ENCODE measurements at regions not wholly inside any gene's neighbourhood (a gene's known extent, or its start where the extent isn't known, plus 50 kb on each side); places are given as distances from the start of the nearest gene placed in this dataset.

DNA sequence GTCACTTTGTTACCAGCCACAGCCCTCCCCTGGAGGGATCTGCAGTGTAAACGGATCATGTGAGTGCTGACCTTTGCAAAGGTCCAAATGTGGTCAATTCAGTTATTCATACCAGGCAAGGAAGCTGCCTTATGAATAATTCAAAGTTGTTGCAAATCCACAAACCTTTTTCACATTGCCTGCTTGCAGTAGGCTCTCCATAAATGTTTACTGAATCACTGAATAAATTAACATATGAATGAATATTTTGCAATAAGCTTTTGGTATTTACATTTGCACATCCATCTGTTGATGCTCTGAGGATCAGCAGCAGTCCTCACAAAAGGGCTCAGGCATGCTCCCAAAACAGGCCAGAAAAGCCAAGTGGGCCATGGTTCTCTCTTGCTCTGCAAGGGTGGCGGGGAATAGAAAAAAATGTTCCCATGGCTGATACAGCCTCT lies 156.8 kb downstream of the VAPA start:
- DNase-seq = no peak
- TF ChIP-seq GATA1 (IDR thresholded peaks at IDR 0.05; ENCODE audit: low read depth, low read length) (no peak), POLR2A (IDR thresholded peaks at IDR 0.05; ENCODE audit: low read length) (no peak)

DNA sequence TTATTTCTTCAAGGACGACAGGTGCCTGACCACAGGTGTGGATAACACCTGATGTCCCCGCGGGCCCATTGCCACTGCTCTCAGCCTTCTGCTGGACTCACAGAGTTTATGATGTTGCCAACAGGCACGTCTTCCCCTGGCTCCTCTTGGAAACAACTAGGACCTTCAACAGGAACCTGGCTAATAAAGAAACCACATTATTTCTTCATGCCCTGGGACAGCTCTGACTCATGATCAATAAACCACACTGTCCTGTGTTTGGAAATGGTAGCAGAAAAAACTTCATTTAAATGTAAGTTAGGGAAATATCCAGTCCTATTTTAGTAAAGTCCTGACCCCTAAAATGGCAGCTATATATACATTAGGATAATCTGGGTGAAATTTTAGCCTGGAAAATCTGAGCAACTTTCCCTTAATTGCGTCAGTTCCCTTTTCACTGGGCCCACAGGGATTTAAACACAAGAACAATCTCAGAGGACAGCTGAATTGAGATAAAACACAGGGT lies 158.9 kb downstream of the VAPA start:
- no peak for DNase-seq
- TF ChIP-seq GATA1 (IDR thresholded peaks at IDR 0.05; ENCODE audit: low read depth, low read length) = no peak
- TF ChIP-seq POLR2A (IDR thresholded peaks at IDR 0.05; ENCODE audit: low read length) = no peak

- TF ChIP-seq POLR2A (IDR thresholded peaks at IDR 0.05; ENCODE audit: low read length) (no peak), GATA1 (IDR thresholded peaks at IDR 0.05; ENCODE audit: low read depth, low read length) (no peak)
- DNase-seq = no peak
Measured at GRCh38 chr18:10074110-10074509, 160.3 kb downstream of the VAPA start.

- no peak for TF ChIP-seq POLR2A (IDR thresholded peaks at IDR 0.05; ENCODE audit: low read length)
- TF ChIP-seq GATA1 (IDR thresholded peaks at IDR 0.05; ENCODE audit: low read depth, low read length) = no peak
Measured at GRCh38 chr18:10074728-10075127, 160.9 kb downstream of the VAPA start.

GRCh38 chr18:10076502-10077030 lies 162.8 kb downstream of the VAPA start:
- TF ChIP-seq POLR2A (IDR thresholded peaks at IDR 0.05; ENCODE audit: low read length) (no peak), GATA1 (IDR thresholded peaks at IDR 0.05; ENCODE audit: low read depth, low read length) (no peak)

More at GRCh38 chr18:10074728-10075127, 160.9 kb downstream of the VAPA start:
- no peak for DNase-seq

GRCh38 chr18:10077986-10078385 lies 164.2 kb downstream of the VAPA start:
- no peak for DNase-seq
- TF ChIP-seq GATA1 (IDR thresholded peaks at IDR 0.05; ENCODE audit: low read depth, low read length) (no peak), POLR2A (IDR thresholded peaks at IDR 0.05; ENCODE audit: low read length) (no peak)

More at GRCh38 chr18:10076502-10077030, 162.8 kb downstream of the VAPA start:
- no peak for DNase-seq

DNA sequence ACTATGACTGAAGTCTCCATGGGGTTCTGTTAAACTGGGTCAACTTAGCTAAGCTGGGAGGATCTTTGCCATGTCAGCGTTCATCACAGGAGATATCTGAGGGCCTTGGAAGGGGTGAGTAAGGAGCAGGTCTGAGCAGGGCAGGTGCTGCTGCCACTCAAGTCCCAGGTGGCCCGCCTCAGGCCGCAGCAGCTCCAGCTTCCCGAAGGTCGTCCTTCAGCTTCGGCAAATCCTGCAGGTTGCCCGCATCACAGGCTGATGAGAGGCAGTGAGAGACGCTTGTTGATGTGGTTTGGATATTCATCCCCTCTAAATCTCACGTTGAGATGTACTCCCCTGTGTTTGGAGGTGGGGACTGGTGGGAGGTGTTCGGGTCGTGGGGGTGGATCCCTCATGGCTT lies 166.6 kb downstream of the VAPA start:
- TF ChIP-seq POLR2A (IDR thresholded peaks at IDR 0.05; ENCODE audit: low read length) (no peak), GATA1 (IDR thresholded peaks at IDR 0.05; ENCODE audit: low read depth, low read length) (no peak)
- no peak for DNase-seq

DNA sequence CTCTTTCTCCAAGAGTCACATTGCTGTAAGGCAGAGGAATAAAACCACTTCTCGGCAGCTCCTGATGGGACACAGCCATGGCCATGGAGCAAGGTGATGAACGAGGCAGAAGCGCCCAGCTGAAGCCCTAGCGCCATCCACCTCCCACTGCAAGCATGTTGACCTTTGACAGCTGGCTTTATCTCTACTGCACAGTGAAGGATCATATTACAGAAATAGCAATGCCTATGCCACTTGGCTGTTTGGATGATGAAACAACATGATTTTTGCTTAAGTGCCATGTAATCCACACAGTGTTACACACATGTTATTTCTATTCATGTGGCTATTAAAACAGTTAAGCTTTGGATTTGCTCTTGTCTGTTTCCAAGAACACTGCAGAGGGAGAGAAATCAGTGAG lies 167.7 kb downstream of the VAPA start:
- no peak for DNase-seq
- TF ChIP-seq POLR2A (IDR thresholded peaks at IDR 0.05; ENCODE audit: low read length) = no peak
- TF ChIP-seq GATA1 (IDR thresholded peaks at IDR 0.05; ENCODE audit: low read depth, low read length) = no peak

DNA sequence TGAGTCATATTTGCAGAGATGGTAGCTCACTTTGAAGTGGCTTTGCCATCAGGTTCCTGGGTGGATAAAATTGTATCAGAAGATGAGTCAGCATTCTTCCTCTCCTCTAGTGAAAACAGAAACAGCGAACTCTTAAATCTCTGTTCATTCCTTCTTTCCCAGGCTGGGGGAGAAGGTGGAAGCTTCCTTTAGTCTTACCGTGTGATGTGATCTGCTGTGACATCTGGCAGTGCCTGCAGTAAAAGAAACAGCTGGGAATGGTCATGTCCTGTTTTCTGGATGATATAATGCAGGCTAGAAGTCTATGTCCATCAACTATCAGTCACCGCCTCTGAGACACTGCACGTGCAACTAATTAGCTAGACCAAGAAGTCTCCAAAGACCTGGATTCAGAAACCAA lies 171.6 kb downstream of the VAPA start:
- TF ChIP-seq POLR2A (IDR thresholded peaks at IDR 0.05; ENCODE audit: low read length) = no peak
- TF ChIP-seq GATA1 (IDR thresholded peaks at IDR 0.05; ENCODE audit: low read depth, low read length) = no peak
- DNase-seq = no peak

- no peak for DNase-seq
- TF ChIP-seq GATA1 (IDR thresholded peaks at IDR 0.05; ENCODE audit: low read depth, low read length) (no peak), POLR2A (IDR thresholded peaks at IDR 0.05; ENCODE audit: low read length) (no peak)
Measured at GRCh38 chr18:10085876-10086275, 172.1 kb downstream of the VAPA start.

DNA sequence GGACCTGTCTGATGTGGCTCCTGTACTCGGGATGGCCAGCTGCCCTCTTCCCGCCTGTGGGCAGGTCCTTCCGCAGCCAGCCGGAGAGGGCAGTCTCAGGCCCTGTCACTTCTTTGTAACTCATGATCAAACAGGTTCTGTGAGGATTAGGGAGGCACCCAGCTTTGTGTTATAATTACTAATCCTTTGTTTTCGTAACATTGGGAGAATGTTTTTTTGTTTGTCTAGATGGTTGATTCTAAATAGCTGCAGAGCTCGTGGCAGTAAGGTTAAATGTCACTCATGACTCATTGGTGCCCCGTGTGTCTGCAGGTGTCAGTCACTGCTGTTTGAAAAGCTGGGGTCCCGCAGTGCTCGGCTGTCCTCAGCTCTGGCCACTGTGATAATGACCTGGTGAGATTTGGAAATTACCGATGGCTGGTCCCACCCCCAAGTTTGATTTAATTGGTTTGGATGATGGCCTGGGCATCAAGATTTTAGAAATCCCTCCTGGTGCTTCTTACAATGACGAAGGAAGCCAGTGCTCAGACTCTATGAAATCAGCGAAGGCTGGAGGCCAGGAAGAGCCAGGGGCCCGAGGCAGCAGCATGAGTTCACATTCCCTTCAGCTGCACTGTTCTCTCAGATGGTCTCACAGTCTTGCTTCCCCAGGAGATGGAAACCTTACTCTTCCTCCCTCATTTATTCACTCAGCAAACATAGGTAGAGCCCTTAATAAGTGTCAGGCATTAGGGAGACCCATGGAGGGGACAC lies 172.8 kb downstream of the VAPA start:
- TF ChIP-seq POLR2A (IDR thresholded peaks at IDR 0.05; ENCODE audit: low read length) (no peak), GATA1 (IDR thresholded peaks at IDR 0.05; ENCODE audit: low read depth, low read length) (no peak)
- no peak for DNase-seq

DNA sequence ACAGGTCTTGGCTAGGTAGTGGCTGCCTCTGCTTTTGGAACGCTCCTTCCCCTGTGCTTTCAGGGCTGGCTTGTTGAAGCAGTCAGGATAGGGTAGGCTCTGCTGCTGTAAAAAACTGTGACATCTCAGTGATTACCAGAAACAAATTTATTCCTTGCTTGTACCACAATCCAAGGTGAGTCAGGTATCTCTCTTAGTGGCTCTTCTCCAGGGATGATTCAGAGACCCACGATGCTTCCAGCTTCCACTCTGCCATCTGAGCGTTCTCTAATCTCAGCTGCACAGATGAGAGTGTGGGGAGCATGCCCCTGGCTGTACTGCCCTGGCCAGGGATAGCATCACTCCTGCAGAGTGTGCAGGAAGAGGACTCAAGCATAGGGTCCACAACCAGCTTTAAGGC lies 174.9 kb downstream of the VAPA start:
- TF ChIP-seq GATA1 (IDR thresholded peaks at IDR 0.05; ENCODE audit: low read depth, low read length) = no peak
- TF ChIP-seq POLR2A (IDR thresholded peaks at IDR 0.05; ENCODE audit: low read length) = no peak
- DNase-seq = no peak

DNA sequence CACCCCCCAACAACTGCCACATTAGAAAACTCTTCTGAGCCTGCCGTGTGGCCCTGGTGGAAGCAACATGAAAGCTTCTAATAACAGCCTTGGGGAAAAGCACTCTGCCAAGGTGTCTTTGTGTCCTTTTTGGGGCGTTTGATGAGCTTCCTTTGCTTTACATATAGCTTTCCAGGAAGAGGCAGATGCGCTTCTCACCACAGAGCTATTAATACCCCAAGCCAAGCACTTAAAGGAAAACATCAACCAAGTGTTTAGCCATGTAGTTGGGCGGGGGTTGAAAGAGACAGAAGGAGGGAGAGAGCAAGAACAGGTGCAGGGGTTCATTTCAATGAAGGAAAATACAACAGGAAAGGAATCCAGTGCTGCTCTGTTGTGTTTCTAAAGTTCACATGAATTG lies 176.1 kb downstream of the VAPA start:
- no peak for TF ChIP-seq GATA1 (IDR thresholded peaks at IDR 0.05; ENCODE audit: low read depth, low read length)
- no peak for DNase-seq

DNA sequence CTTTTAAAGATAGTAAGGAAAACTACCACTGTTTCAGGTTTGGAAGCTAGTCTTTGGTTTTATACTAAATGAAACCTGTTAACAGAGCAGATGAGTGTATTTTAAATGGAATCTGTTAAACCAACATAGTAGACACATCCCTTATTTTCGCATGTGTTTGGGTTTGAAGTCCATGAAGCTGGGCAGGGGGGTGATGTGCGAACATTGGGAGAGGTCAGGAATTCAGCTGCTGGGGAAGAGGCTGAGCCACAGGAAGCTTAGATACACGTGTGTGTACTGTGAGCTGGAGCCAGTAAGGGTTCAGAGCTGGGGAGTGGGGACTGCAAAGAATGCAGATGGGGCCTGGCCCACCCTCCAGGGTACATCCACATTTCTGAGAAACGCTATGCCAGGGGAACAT lies 176.9 kb downstream of the VAPA start:
- DNase-seq = no peak

DNA sequence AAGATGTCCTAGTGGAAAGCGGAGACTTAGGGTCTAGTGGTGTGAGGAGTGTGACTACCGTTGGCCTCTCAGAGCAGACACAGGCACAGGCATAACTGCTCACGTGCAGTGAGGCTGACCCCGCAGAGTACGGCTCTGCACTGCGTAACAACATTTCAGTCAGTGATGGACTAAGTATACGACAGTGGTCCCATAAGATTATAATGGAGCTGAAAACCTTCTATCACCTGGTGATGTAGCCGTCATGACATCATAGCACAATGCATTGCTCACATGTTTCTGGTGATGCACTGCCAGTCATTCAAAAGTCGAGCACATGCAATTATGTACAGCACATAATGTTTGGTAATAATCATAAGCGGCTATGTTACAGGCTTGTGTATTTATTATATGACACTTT lies 179.6 kb downstream of the VAPA start:
- no peak for TF ChIP-seq POLR2A (IDR thresholded peaks at IDR 0.05; ENCODE audit: low read length)
- no peak for DNase-seq

More for the DNA sequence above, 176.9 kb downstream of the VAPA start:
- no peak for TF ChIP-seq POLR2A (IDR thresholded peaks at IDR 0.05; ENCODE audit: low read length)
- TF ChIP-seq GATA1 (IDR thresholded peaks at IDR 0.05; ENCODE audit: low read depth, low read length) = no peak

All from erythroblast (primary cell).